OCI-LY3 (cell line): ENCODE measurements at regions not wholly inside any gene's neighbourhood (a gene's known extent, or its start where the extent isn't known, plus 50 kb on each side); places are given as distances from the start of the nearest gene placed in this dataset.

Experiments used
- H2AFZ ChIP-seq: fragments of 200-600, 300-600 bp; shearing (Covaris generic); 2 replicates; pipeline ENCODE4 v1.6.0; 2014; ENCODE audit warnings: antibody characterized with exemption, low read depth, low read length
- H3K27ac ChIP-seq: fragments of 200-600, 300-600 bp; sonication (generic); 2 replicates; pipeline ENCODE4 v1.5.1; 2014; ENCODE audit warnings: mild to moderate bottlenecking, low read length, moderate library complexity, mixed read lengths
- H3K27me3 ChIP-seq: fragments of 200-600, 300-600 bp; sonication (generic); 2 replicates; pipeline ENCODE4 v1.6.1; 2014; ENCODE audit warnings: low read depth, low read length, mixed read lengths
- H3K36me3 ChIP-seq: fragments of 200-600, 300-600 bp; sonication (generic); replicated peaks from 2 replicates; pipeline ENCODE3; 2014; ENCODE audit warnings: low read depth, low read length, mixed read lengths
- H3K4me1 ChIP-seq: fragments of 300-600, 200-600 bp; sonication (generic); 2 replicates; pipeline ENCODE4 v1.6.1; 2014; ENCODE audit warnings: low read length, mixed read lengths
- H3K4me2 ChIP-seq: fragments of 200-600, 300-600 bp; sonication (generic); 2 replicates; pipeline ENCODE4 v1.6.1; 2014; ENCODE audit warnings: low read length, mixed read lengths
- H3K4me3 ChIP-seq: fragments of 300-600, 200-600 bp; sonication (generic); 2 replicates; pipeline ENCODE4 v1.5.1; 2014; ENCODE audit warnings: antibody characterized with exemption, mild to moderate bottlenecking, low read length, moderate library complexity
- H3K79me2 ChIP-seq: fragments of 300-600, 200-600 bp; shearing (Covaris generic); 2 replicates; pipeline ENCODE4 v1.6.1; 2014; ENCODE audit warnings: mild to moderate bottlenecking, low read length, mixed read lengths
- H3K9ac ChIP-seq: fragments of 300-600, 200-600 bp; shearing (Covaris generic); 2 replicates; pipeline ENCODE4 v1.6.0; 2014; ENCODE audit warnings: mild to moderate bottlenecking, low read length, moderate library complexity
- H3K9me3 ChIP-seq: fragments of 200-600, 300-600 bp; shearing (Covaris generic); 2 replicates; pipeline ENCODE4 v1.6.1; 2014; ENCODE audit warnings: low read length, mixed read lengths; ENCODE audit not compliant: insufficient read depth
- H4K20me1 ChIP-seq: fragments of 200-600, 300-600 bp; sonication (generic); 2 replicates; pipeline ENCODE4 v1.6.1; 2016; ENCODE audit warnings: low read length, mixed read lengths; ENCODE audit not compliant: insufficient read depth
- CTCF ChIP-seq: fragments of 200-600, 300-600 bp; sonication (generic); IDR thresholded peaks from 2 replicates; pipeline ENCODE4 v1.5.1; 2014; ENCODE audit warnings: antibody characterized with exemption, low read length, low read depth
- EZH2phosphoT487 ChIP-seq: fragments of 200-600 bp; shearing (Covaris generic); IDR thresholded peaks from 2 replicates; pipeline ENCODE4 v1.6.1; 2018; ENCODE audit warnings: antibody characterized with exemption, mixed run types, low read depth

DNA sequence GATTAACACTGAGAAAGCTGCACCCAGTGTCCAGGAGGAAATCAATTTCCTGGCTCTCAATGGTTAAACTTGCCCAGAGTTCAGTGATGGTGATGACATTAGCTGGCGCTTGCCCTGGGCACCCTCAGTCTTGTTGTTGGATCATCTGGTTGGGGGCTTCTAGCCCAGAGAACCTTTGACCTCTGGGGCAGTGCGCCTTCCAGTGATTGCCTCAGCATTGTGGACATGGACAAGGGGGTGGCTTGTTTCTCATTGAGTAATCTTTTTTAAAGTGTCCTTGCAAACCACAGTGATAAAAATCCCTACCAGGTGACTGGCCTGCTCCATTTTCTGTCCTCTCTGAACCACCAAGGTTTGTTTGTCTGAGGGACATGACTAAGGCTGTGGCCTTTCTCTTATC is 95.6 kb upstream of the USP9Y start:
- Histone ChIP-seq H3K9me3 (no peaks in the 10 kb centered on the region), H3K4me2 (no peak overlapping the region), H2AFZ (no peak overlapping the region), H4K20me1 (no peaks in the 10 kb centered on the region), H3K79me2 (no peaks in the 10 kb centered on the region), H3K4me3 (no peak overlapping the region), H3K9ac (no peak overlapping the region), H3K4me1 (no peaks in the 10 kb centered on the region), H3K36me3 (no peaks in the 10 kb centered on the region), H3K27me3 (no peaks in the 10 kb centered on the region), H3K27ac (no peak overlapping the region)
- no peak for TF ChIP-seq EZH2phosphoT487
- TF ChIP-seq CTCF, result no peak

- TF ChIP-seq CTCF, result no peak
- no peak for TF ChIP-seq EZH2phosphoT487
- Histone ChIP-seq H3K27me3 (no peaks in the 10 kb centered on the region), H3K4me3 (no peak overlapping the region), H3K4me1 (no peaks in the 10 kb centered on the region), H4K20me1 (no peaks in the 10 kb centered on the region), H3K4me2 (no peak overlapping the region), H3K79me2 (no peaks in the 10 kb centered on the region), H3K9ac (no peak overlapping the region), H2AFZ (no peak overlapping the region), H3K27ac (no peak overlapping the region), H3K36me3 (no peaks in the 10 kb centered on the region), H3K9me3 (no peaks in the 10 kb centered on the region)
These were observed 90.2 kb upstream of the USP9Y start for GRCh38 chrY:12610861-12611260.

- H3K4me3 ChIP-seq, result no peak overlapping the region
- no peak overlapping the region for H3K9ac ChIP-seq
- no peaks in the 10 kb centered on the region for H3K4me1 ChIP-seq
- H3K79me2 ChIP-seq, result no peaks in the 10 kb centered on the region
- no peak overlapping the region for H3K27ac ChIP-seq
- H2AFZ ChIP-seq, result no peak overlapping the region
- H4K20me1 ChIP-seq, result no peaks in the 10 kb centered on the region
- no peak for TF ChIP-seq EZH2phosphoT487
- no peaks in the 10 kb centered on the region for H3K36me3 ChIP-seq
- no peaks in the 10 kb centered on the region for H3K9me3 ChIP-seq
- H3K27me3 ChIP-seq, result no peaks in the 10 kb centered on the region
- no peak overlapping the region for H3K4me2 ChIP-seq
These were observed 85.1 kb upstream of the USP9Y start for GRCh38 chrY:12615733-12616446.

DNA sequence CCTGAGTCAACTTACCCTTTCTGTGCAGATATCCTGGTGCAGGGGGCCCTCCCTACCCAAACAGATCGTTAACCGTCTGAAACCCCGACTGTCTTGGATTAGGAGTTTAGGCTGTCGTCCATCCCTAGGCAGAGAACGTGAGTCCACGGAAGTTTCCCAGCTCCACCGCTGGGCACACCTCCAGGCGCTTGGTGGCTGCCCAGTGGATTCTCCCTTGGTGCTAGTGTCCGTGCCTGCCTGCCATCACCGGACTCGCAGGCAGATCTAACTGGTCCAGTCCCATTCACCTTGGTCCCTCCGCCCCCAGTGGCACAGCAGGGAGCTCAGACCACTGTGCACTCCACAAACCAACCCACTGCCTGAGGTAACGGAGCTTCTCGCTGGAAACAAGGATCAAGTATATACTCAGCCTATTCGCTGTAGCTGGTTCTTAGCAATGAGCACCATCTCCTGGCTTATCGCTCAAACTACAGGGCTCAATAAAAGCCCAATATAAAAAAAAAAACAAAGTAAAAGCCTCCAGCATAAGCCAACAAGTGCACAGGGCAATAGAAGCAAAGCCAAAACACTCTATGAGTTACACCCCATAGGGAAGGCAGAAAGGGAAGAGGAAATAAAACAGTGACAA is 79.5 kb upstream of the USP9Y start:
- H3K79me2 ChIP-seq, result no peaks in the 10 kb centered on the region
- TF ChIP-seq CTCF (peak; percentile 56), EZH2phosphoT487 (no peak)
- no peaks in the 10 kb centered on the region for H4K20me1 ChIP-seq
- H3K9ac ChIP-seq, result no peak overlapping the region
- H3K4me1 ChIP-seq, result no peaks in the 10 kb centered on the region
- H3K4me3 ChIP-seq, result no peak overlapping the region
- H3K4me2 ChIP-seq, result 0 out of 2 replicates have a peak overlapping the region, but pooled peaks have one; percentile 18
- H3K9me3 ChIP-seq, result no peaks in the 10 kb centered on the region
- no peak overlapping the region for H2AFZ ChIP-seq
- H3K27me3 ChIP-seq, result no peaks in the 10 kb centered on the region
- H3K36me3 ChIP-seq, result no peaks in the 10 kb centered on the region
- H3K27ac ChIP-seq, result no peak overlapping the region
